ENCODE measurements at regions not wholly inside any gene's neighbourhood (a gene's known extent, or its start where the extent isn't known, plus 50 kb on each side); places are given as distances from the start of the nearest gene placed in this dataset.
A peak's percentile ranks its signal among the peaks of the same experiment; 100 is the strongest.

DNA sequence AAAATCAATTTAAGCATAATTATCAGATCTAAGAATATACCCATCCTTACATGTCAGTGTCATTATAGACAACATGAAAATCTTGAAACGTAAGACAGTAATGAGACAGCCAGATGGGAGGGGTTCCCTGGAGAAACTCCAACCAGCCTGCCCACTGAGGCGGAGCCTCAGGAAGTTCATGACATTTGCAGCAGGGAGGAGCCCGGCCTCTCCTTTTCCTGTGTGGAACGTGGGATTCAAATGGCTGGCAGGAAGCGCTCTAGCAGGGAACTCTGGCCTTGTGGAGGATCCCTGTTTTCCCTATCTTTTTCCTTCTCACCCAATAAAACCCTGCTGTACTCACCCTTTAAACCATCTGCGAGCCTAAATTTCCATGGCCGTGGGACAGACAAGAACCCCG is 176.6 kb upstream of the KCNN2 start:
- no peak overlapping the region for H2AK5ac ChIP-seq (ENCODE audit: insufficient read length, low read length)
- no CpG with 5 or more reads among the region's 8 CpGs for WGBS (ENCODE audit: extremely low coverage, insufficient read length, low lambda C conversion rate)
- Mint-ChIP-seq H3K27me3 (ENCODE audit: low read depth) (no peaks in the 10 kb centered on the region), H3K4me3 (no peak overlapping the region), H3K9me3 (peaks cover 14 to 18% of the 10 kb centered on the region in 2 experiments), H3K36me3 (ENCODE audit: insufficient read depth in 1 of 3, low read depth in 3 of 3) (peaks cover 3 to 19% (median 5%) of the 10 kb centered on the region in 3 experiments; a peak in 4 of 7 replicates), H3K27ac (peak overlapping the region in 1 of 3 experiments; percentile 80; a peak in 1 of 7 replicates), H3K4me1 (peaks cover 5 to 6% of the 10 kb centered on the region in 2 experiments; a peak in 3 of 4 replicates)
- no peak overlapping the region for H2BK15ac ChIP-seq (ENCODE audit: low read depth, low read length)
- H3K4me1 ChIP-seq (ENCODE audit: insufficient read depth, low read length): no peaks in the 10 kb centered on the region; the same call in 1 of the 2 replicates
- H3K27me3 ChIP-seq (ENCODE audit: insufficient read depth, low read length): no peaks in the 10 kb centered on the region
- no peak overlapping the region for H3K14ac ChIP-seq (ENCODE audit: insufficient read depth, low read length)
- no peaks in the 10 kb centered on the region for H3K9me3 ChIP-seq (ENCODE audit: control insufficient read depth, low read depth, low read length)
- no peaks in the 10 kb centered on the region for H3K79me2 ChIP-seq (ENCODE audit: insufficient read depth, low read length)
- no peak overlapping the region for H3K9ac ChIP-seq (ENCODE audit: extremely low read depth, insufficient read length, low read length)
- H3K23me2 ChIP-seq (ENCODE audit: insufficient read length, low read depth, low read length, poor library complexity, severe bottlenecking): no peaks in the 10 kb centered on the region
- no peak overlapping the region for H3K18ac ChIP-seq (ENCODE audit: insufficient read length, low read depth, low read length)
- peak; percentile 61 for DNase-seq
- no peak overlapping the region for H3K23ac ChIP-seq (ENCODE audit: insufficient read length, low read depth, low read length)
- no peak overlapping the region for H2BK12ac ChIP-seq (ENCODE audit: insufficient read length, low read depth, low read length)
- H3K79me1 ChIP-seq (ENCODE audit: insufficient read depth, low read depth, low read length, poor library complexity, severe bottlenecking): no peaks in the 10 kb centered on the region
- H3T11ph ChIP-seq (ENCODE audit: low read length): no peak overlapping the region
- H2BK20ac ChIP-seq (ENCODE audit: low read depth, low read length, poor library complexity, severe bottlenecking): no peak overlapping the region
- H4K91ac ChIP-seq (ENCODE audit: insufficient read length, low read depth, low read length): no peak overlapping the region
- no peak overlapping the region for H3K56ac ChIP-seq (ENCODE audit: insufficient read length, low read depth, low read length)
- no peak overlapping the region for H4K8ac ChIP-seq (replicated peaks; ENCODE audit: insufficient read length, low read depth, low read length)
- H3K27ac ChIP-seq (ENCODE audit: insufficient read length, low read depth, low read length): no peak overlapping the region
- TF ChIP-seq, protein P1, sequence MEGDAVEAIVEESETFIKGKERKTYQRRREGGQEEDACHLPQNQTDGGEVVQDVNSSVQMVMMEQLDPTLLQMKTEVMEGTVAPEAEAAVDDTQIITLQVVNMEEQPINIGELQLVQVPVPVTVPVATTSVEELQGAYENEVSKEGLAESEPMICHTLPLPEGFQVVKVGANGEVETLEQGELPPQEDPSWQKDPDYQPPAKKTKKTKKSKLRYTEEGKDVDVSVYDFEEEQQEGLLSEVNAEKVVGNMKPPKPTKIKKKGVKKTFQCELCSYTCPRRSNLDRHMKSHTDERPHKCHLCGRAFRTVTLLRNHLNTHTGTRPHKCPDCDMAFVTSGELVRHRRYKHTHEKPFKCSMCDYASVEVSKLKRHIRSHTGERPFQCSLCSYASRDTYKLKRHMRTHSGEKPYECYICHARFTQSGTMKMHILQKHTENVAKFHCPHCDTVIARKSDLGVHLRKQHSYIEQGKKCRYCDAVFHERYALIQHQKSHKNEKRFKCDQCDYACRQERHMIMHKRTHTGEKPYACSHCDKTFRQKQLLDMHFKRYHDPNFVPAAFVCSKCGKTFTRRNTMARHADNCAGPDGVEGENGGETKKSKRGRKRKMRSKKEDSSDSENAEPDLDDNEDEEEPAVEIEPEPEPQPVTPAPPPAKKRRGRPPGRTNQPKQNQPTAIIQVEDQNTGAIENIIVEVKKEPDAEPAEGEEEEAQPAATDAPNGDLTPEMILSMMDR (conservative IDR thresholded peaks at IDR 0.05): no peak
- H2BK5ac ChIP-seq (ENCODE audit: insufficient read length, low read length): no peak overlapping the region
- no peak overlapping the region for H2BK120ac ChIP-seq (ENCODE audit: low read depth, low read length, poor library complexity, severe bottlenecking)
- no peak overlapping the region for H3K4ac ChIP-seq (ENCODE audit: low read depth, low read length)
- H3K4me2 ChIP-seq (ENCODE audit: insufficient read depth, insufficient read length, low read length): no peak overlapping the region
- H2AFZ ChIP-seq (ENCODE audit: low read length): peak overlapping the region; percentile 92
- H4K5ac ChIP-seq (ENCODE audit: insufficient read length, low read depth, low read length): no peak overlapping the region
- no peaks in the 10 kb centered on the region for H4K20me1 ChIP-seq (ENCODE audit: control insufficient read depth, insufficient read depth, insufficient read length)
